Smooth muscle cell (in vitro differentiated cells): ENCODE measurements at regions not wholly inside any gene's neighbourhood (a gene's known extent, or its start where the extent isn't known, plus 50 kb on each side); places are given as distances from the start of the nearest gene placed in this dataset.
"Not testable (repeated sequence)": the region's sequence is repeated elsewhere in the genome, so short reads cannot be mapped to it uniquely, and the experiment has no call there.

Experiments used
- DNase-seq: peaks from one replicate; lab custom pipeline; 2025; ENCODE audit not compliant: unreplicated experiment; lab: John Stamatoyannopoulos, UW
- H2AFZ ChIP-seq: fragments of 200-600 bp; sonication (generic); 2 replicates; pipeline ENCODE4 v1.6.0; 2016; ENCODE audit warnings: antibody characterized with exemption, low read depth, mild to moderate bottlenecking
- H3F3A ChIP-seq: fragments of 200-600 bp; sonication (generic); 2 replicates; pipeline ENCODE4 v1.6.0; 2017; ENCODE audit warnings: antibody characterized with exemption, low read depth
- H3K27ac ChIP-seq: fragments of 200-600 bp; sonication (generic); 2 replicates; pipeline ENCODE4 v1.5.1; 2016; ENCODE audit warnings: low read depth, mild to moderate bottlenecking
- H3K27me3 ChIP-seq: fragments of 200-600 bp; sonication (generic); 2 replicates; pipeline ENCODE4 v1.6.1; 2016; ENCODE audit warnings: low read depth, mild to moderate bottlenecking
- H3K36me3 ChIP-seq: fragments of 200-600 bp; sonication (generic); 2 replicates; pipeline ENCODE4 v1.5.1; 2016; ENCODE audit warnings: low read depth
- H3K4me1 ChIP-seq: fragments of 200-600 bp; sonication (generic); 2 replicates; pipeline ENCODE4 v1.5.1; 2016; ENCODE audit warnings: low read depth
- H3K4me2 ChIP-seq: fragments of 200-600 bp; sonication (generic); 2 replicates; pipeline ENCODE4 v1.6.0; 2016; ENCODE audit warnings: mild to moderate bottlenecking
- H3K4me3 ChIP-seq: fragments of 200-600 bp; sonication (generic); 2 replicates; pipeline ENCODE4 v1.5.1; 2016; ENCODE audit warnings: mild to moderate bottlenecking
- H3K79me2 ChIP-seq: fragments of 200-600 bp; sonication (generic); 2 replicates; pipeline ENCODE4 v1.6.0; 2016; ENCODE audit warnings: low read depth, mild to moderate bottlenecking
- H3K9ac ChIP-seq: fragments of 200-600 bp; sonication (generic); 2 replicates; pipeline ENCODE4 v1.6.0; 2016; ENCODE audit warnings: low read depth
- H3K9me3 ChIP-seq: fragments of 200-600 bp; sonication (generic); replicated peaks from 2 replicates; pipeline ENCODE4 v1.5.1; 2016; ENCODE audit warnings: low read depth
- H4K20me1 ChIP-seq: fragments of 200-600 bp; sonication (generic); 2 replicates; pipeline ENCODE4 v1.6.0; 2016; ENCODE audit warnings: low read depth
- CTCF ChIP-seq: fragments of 200-600 bp; sonication (generic); IDR thresholded peaks from 2 replicates; pipeline ENCODE4 v1.5.1; 2017; ENCODE audit warnings: borderline replicate concordance, mild to moderate bottlenecking, antibody characterized with exemption; ENCODE audit not compliant: insufficient read depth, poor library complexity, severe bottlenecking
- WGBS: methylation state at CpG from one replicate; pipeline ENCODE4 v1.1.7; 2016; ENCODE audit warnings: low lambda C conversion rate; 5-methylcytosine and 5-hydroxymethylcytosine counted together

GRCh38 chr3:56927855-56928254 lies 126.1 kb upstream of the ARHGEF3 start:
- 71% methylated on average over 2 of the region's 2 CpGs for WGBS
- Histone ChIP-seq H3K9ac (no peak overlapping the region), H3K27me3 (no peaks in the 10 kb centered on the region), H3K4me2 (peak overlapping the region; percentile 12), H3K9me3 (no peaks in the 10 kb centered on the region), H3K79me2 (no peaks in the 10 kb centered on the region), H3K36me3 (no peaks in the 10 kb centered on the region), H4K20me1 (no peaks in the 10 kb centered on the region), H3F3A (peaks cover 20% of the 10 kb centered on the region), H3K4me3 (no peak overlapping the region), H3K4me1 (peaks cover 35% of the 10 kb centered on the region), H2AFZ (no peak overlapping the region), H3K27ac (peak overlapping the region; percentile 91)
- TF ChIP-seq CTCF, result no peak
- no peak for DNase-seq

- WGBS, result 43% methylated on average over 2 of the region's 2 CpGs
- DNase-seq, result no peak
- H3K36me3 ChIP-seq, result no peaks in the 10 kb centered on the region
- no peak overlapping the region for H3K4me3 ChIP-seq
- peak overlapping the region; percentile 91 for H3K27ac ChIP-seq
- peak overlapping the region; percentile 72 for H3K9ac ChIP-seq
- H3K27me3 ChIP-seq, result no peaks in the 10 kb centered on the region
- TF ChIP-seq CTCF, result no peak
- H3K9me3 ChIP-seq, result no peaks in the 10 kb centered on the region
- H3K79me2 ChIP-seq, result no peaks in the 10 kb centered on the region
- H3K4me2 ChIP-seq, result peak overlapping the region; percentile 41
- H3F3A ChIP-seq, result peaks cover 20% of the 10 kb centered on the region
- H4K20me1 ChIP-seq, result no peaks in the 10 kb centered on the region
- no peak overlapping the region for H2AFZ ChIP-seq
- H3K4me1 ChIP-seq, result peaks cover 35% of the 10 kb centered on the region
These were observed 125.2 kb upstream of the ARHGEF3 start for GRCh38 chr3:56926947-56927282.

DNA sequence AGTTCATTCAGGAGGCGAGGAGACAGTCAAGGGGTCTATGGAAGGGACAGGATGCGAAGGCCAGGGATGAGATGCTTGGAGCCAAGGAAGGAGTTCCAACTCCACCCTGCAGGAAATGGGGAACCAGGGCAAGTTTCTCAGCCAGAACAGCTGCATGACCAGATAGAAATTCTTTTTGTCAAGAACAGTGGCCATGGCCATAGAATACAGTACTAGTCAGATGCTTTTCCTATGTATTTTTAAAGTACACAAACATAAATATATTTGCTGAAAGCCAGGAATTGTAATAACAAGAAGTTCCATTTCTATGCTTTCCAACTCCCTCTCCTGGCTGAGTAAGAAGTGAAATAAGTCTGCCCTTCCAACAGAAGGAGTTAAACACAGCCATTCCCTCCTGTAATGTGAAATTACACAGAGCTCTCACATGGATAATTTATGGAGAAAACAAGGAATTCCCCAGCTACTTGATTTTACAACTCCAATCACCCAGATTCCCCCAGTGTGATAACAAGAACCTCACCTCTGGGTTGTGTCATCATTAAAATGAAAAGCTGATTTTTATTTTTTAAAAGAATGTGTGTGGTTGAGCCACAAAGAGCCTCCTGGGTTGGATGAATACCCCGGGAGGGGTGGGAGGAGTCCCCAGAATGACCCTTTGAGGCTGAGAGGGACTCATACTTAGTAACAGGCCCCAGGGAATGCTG lies 124.6 kb upstream of the ARHGEF3 start:
- H4K20me1 ChIP-seq, result no peaks in the 10 kb centered on the region
- no peak overlapping the region for H3K9ac ChIP-seq
- peak overlapping the region; percentile 51 for H3K4me2 ChIP-seq
- H3K27ac ChIP-seq, result peak overlapping the region; percentile 91
- no peaks in the 10 kb centered on the region for H3K9me3 ChIP-seq
- peak; percentile 20 for TF ChIP-seq CTCF
- peaks cover 35% of the 10 kb centered on the region for H3K4me1 ChIP-seq
- no peaks in the 10 kb centered on the region for H3K79me2 ChIP-seq
- peaks cover 20% of the 10 kb centered on the region for H3F3A ChIP-seq
- H3K27me3 ChIP-seq, result no peaks in the 10 kb centered on the region
- DNase-seq, result peak; percentile 35
- no peaks in the 10 kb centered on the region for H3K36me3 ChIP-seq
- 60% methylated on average over 3 of the region's 3 CpGs for WGBS
- H2AFZ ChIP-seq, result no peak overlapping the region
- no peak overlapping the region for H3K4me3 ChIP-seq

- Histone ChIP-seq H3F3A (peaks cover 20% of the 10 kb centered on the region), H3K27ac (peak overlapping the region; percentile 13), H3K4me1 (peaks cover 35% of the 10 kb centered on the region)
- WGBS, result 33% methylated on average over 1 of the region's 1 CpG
- H3K36me3 ChIP-seq, H3K9ac ChIP-seq, H4K20me1 ChIP-seq, DNase-seq, H2AFZ ChIP-seq, H3K27me3 ChIP-seq, H3K4me3 ChIP-seq, H3K4me2 ChIP-seq, H3K79me2 ChIP-seq, H3K9me3 ChIP-seq: not testable (repeated sequence)
These were observed 123.0 kb upstream of the ARHGEF3 start for GRCh38 chr3:56924700-56925099.
